Panc1 (cell line): ENCODE measurements at regions not wholly inside any gene's neighbourhood (a gene's known extent, or its start where the extent isn't known, plus 50 kb on each side); places are given as distances from the start of the nearest gene placed in this dataset.

Experiments used
- ATAC-seq: fragments of 200-7000 bp; cut with Tn5 transposase; 2 replicates; pipeline ENCODE4 v1.9.1; 2020; ENCODE audit warnings: mild to moderate bottlenecking, moderate library complexity
- BruUV-seq: library from RNA; stranded (reverse); fragments of 400-500 nt; replicated peaks from 2 replicates; lab custom pipeline; 2021; lab: Mats Ljungman, UMichigan
- CTCF ChIA-PET: fragments of 300-600 bp; sonication (Branson Sonifier 250); formaldehyde crosslinking; loops from one replicate; lab custom pipeline; 2022; ENCODE audit warnings: antibody characterized with exemption; lab: Charles Lee
- POLR2A ChIA-PET: fragments of 300-600 bp; sonication (Branson Sonifier 250); formaldehyde crosslinking; loops from one replicate; lab custom pipeline; 2022; ENCODE audit warnings: antibody characterized with exemption; lab: Charles Lee
- DNase-seq: peaks from one replicate; pipeline ENCODE4 v3.0.0-alpha.2; 2010; ENCODE audit warnings: low read depth, low spot score
- H3K27ac ChIP-seq: 2 replicates; pipeline ENCODE4 v1.5.1; 2011; ENCODE audit warnings: mild to moderate bottlenecking, low read length, inconsistent platforms
- H3K27me3 ChIP-seq: fragments of 200-500 bp; sonication (Bioruptor generic); 2 replicates; pipeline ENCODE4 v1.6.0; 2014; ENCODE audit warnings: low read length, inconsistent platforms; ENCODE audit not compliant: control insufficient read depth, insufficient read depth
- H3K36me3 ChIP-seq: fragments of 200-500 bp; sonication (Bioruptor generic); 2 replicates; pipeline ENCODE4 v1.5.1; 2014; ENCODE audit warnings: inconsistent platforms, mild to moderate bottlenecking, low read length, moderate library complexity; ENCODE audit not compliant: control insufficient read depth, insufficient read depth
- H3K4me1 ChIP-seq: 2 replicates; pipeline ENCODE4 v1.5.1; 2011; ENCODE audit warnings: inconsistent platforms, mild to moderate bottlenecking, low read length, moderate library complexity; ENCODE audit not compliant: control insufficient read depth, insufficient read depth
- H3K4me3 ChIP-seq, 2 experiments: 2 replicates each; pipeline ENCODE4 v1.5.1; 2011 to 2012; ENCODE audit warnings: low read depth in 2 of 2, low read length in 2 of 2, mild to moderate bottlenecking in 2 of 2, inconsistent platforms in 1 of 2, moderate library complexity in 1 of 2
- H3K9me3 ChIP-seq: fragments of 200-500 bp; sonication (Bioruptor generic); 2 replicates; pipeline ENCODE4 v1.5.1; 2014; ENCODE audit warnings: low read depth, mild to moderate bottlenecking, inconsistent platforms, low read length, moderate library complexity; ENCODE audit not compliant: control insufficient read depth, insufficient read depth
- POLR2AphosphoS5 ChIP-seq: IDR thresholded peaks from 2 replicates; pipeline ENCODE4 v1.6.1; 2012; ENCODE audit warnings: mild to moderate bottlenecking, low read depth, low read length, moderate library complexity
- SIN3A ChIP-seq: IDR thresholded peaks from 2 replicates; pipeline ENCODE4 v1.6.1; 2012; ENCODE audit warnings: low read depth, mild to moderate bottlenecking, low read length, moderate library complexity, borderline replicate concordance; ENCODE audit not compliant: insufficient read depth
- TCF7L2 ChIP-seq: IDR thresholded peaks from 2 replicates; pipeline ENCODE4 v1.6.1; 2011; ENCODE audit warnings: mild to moderate bottlenecking, low read depth, low read length, inconsistent platforms
- in situ Hi-C: cut with HindIII; loops from 2 replicates; pipeline ENCODE4 v1.10.0; 2016; ENCODE audit warnings: low sequenced_read_pairs, low pct_unique_long_range_greater_than_20kb
- intact Hi-C: fragments of 100-400 bp; cut with micrococcal nuclease; formaldehyde crosslinking; loops from one replicate; pipeline ENCODE4 v1.10.0; 2022; ENCODE audit not compliant: unreplicated experiment
- TF ChIP-seq, protein P1 (sequence below), 2 experiments: IDR thresholded peaks; 2 replicates each; pipeline ENCODE4 v1.6.1; 2011 to 2012; ENCODE audit warnings: low read depth in 2 of 2, control low read depth in 1 of 2, low read length in 1 of 2, mild to moderate bottlenecking in 1 of 2, moderate library complexity in 1 of 2; ENCODE audit not compliant: insufficient read depth in 1 of 2
- TF ChIP-seq, protein P2 (sequence below): fragments of 450-650 bp; IDR thresholded peaks from 2 replicates; pipeline ENCODE4 v1.5.1; 2017; ENCODE audit warnings: mild to moderate bottlenecking

GRCh38 chr11:123378096-123378495 is 52.0 kb upstream of the GRAMD1B start:
- POLR2A ChIA-PET: no interaction called here
- H3K4me3 ChIP-seq: no peak overlapping the region
- peaks cover 38% of the 10 kb centered on the region for H3K27me3 ChIP-seq
- ATAC-seq: no peak
- no peaks in the 10 kb centered on the region for H3K4me1 ChIP-seq
- in situ Hi-C loops: no loop called here
- DNase-seq: no peak
- no peaks in the 10 kb centered on the region for H3K9me3 ChIP-seq
- H3K36me3 ChIP-seq: no peaks in the 10 kb centered on the region; the same call in 1 of the 2 replicates
- BruUV-seq: no TSS peak
- intact Hi-C loops: no loop called here
- H3K27ac ChIP-seq: no peak overlapping the region
- no peak for TF ChIP-seq TCF7L2
- TF ChIP-seq SIN3A: no peak
- CTCF ChIA-PET: no interaction called here

GRCh38 chr11:123377355-123377754 is 52.7 kb upstream of the GRAMD1B start:
- DNase-seq (no peak), ATAC-seq (no peak)
- intact Hi-C loops: no loop called here
- Histone ChIP-seq H3K4me1 (no peaks in the 10 kb centered on the region), H3K27me3 (peaks cover 38% of the 10 kb centered on the region), H3K27ac (no peak overlapping the region), H3K4me3 (no peak overlapping the region), H3K9me3 (no peaks in the 10 kb centered on the region), H3K36me3 (no peaks in the 10 kb centered on the region; the same call in 1 of the 2 replicates)
- BruUV-seq: no TSS peak
- POLR2A ChIA-PET: no interaction called here
- in situ Hi-C loops: no loop called here
- TF ChIP-seq POLR2AphosphoS5 (no peak), TCF7L2 (no peak), SIN3A (no peak)
- TF ChIP-seq, protein P1, sequence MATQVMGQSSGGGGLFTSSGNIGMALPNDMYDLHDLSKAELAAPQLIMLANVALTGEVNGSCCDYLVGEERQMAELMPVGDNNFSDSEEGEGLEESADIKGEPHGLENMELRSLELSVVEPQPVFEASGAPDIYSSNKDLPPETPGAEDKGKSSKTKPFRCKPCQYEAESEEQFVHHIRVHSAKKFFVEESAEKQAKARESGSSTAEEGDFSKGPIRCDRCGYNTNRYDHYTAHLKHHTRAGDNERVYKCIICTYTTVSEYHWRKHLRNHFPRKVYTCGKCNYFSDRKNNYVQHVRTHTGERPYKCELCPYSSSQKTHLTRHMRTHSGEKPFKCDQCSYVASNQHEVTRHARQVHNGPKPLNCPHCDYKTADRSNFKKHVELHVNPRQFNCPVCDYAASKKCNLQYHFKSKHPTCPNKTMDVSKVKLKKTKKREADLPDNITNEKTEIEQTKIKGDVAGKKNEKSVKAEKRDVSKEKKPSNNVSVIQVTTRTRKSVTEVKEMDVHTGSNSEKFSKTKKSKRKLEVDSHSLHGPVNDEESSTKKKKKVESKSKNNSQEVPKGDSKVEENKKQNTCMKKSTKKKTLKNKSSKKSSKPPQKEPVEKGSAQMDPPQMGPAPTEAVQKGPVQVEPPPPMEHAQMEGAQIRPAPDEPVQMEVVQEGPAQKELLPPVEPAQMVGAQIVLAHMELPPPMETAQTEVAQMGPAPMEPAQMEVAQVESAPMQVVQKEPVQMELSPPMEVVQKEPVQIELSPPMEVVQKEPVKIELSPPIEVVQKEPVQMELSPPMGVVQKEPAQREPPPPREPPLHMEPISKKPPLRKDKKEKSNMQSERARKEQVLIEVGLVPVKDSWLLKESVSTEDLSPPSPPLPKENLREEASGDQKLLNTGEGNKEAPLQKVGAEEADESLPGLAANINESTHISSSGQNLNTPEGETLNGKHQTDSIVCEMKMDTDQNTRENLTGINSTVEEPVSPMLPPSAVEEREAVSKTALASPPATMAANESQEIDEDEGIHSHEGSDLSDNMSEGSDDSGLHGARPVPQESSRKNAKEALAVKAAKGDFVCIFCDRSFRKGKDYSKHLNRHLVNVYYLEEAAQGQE (IDR thresholded peaks at IDR 0.05; ENCODE audit: insufficient read depth in 1 of 2, low read depth in 2 of 2, low read length in 1 of 2): no peak
- TF ChIP-seq, protein P2, sequence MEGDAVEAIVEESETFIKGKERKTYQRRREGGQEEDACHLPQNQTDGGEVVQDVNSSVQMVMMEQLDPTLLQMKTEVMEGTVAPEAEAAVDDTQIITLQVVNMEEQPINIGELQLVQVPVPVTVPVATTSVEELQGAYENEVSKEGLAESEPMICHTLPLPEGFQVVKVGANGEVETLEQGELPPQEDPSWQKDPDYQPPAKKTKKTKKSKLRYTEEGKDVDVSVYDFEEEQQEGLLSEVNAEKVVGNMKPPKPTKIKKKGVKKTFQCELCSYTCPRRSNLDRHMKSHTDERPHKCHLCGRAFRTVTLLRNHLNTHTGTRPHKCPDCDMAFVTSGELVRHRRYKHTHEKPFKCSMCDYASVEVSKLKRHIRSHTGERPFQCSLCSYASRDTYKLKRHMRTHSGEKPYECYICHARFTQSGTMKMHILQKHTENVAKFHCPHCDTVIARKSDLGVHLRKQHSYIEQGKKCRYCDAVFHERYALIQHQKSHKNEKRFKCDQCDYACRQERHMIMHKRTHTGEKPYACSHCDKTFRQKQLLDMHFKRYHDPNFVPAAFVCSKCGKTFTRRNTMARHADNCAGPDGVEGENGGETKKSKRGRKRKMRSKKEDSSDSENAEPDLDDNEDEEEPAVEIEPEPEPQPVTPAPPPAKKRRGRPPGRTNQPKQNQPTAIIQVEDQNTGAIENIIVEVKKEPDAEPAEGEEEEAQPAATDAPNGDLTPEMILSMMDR: no peak
- CTCF ChIA-PET: no interaction called here

GRCh38 chr11:123375832-123376231 is 54.2 kb upstream of the GRAMD1B start:
- no peak for ATAC-seq
- H3K27me3 ChIP-seq: peaks cover 38% of the 10 kb centered on the region

More at GRCh38 chr11:123375832-123376231, 54.2 kb upstream of the GRAMD1B start:
- ChIA-PET CTCF (no interaction called here), POLR2A (no interaction called here)
- Histone ChIP-seq H3K27ac (no peak overlapping the region), H3K4me1 (no peaks in the 10 kb centered on the region), H3K9me3 (no peaks in the 10 kb centered on the region), H3K36me3 (no peaks in the 10 kb centered on the region; the same call in 1 of the 2 replicates), H3K4me3 (no peak overlapping the region)
- BruUV-seq: no TSS peak
- no peak for DNase-seq
- in situ Hi-C loops: no loop called here
- intact Hi-C loops: no loop called here
- TF ChIP-seq SIN3A (no peak), POLR2AphosphoS5 (no peak), TCF7L2 (no peak)
- TF ChIP-seq, protein P1 (IDR thresholded peaks at IDR 0.05; ENCODE audit: insufficient read depth in 1 of 2, low read depth in 2 of 2, low read length in 1 of 2): no peak
- TF ChIP-seq, protein P2: no peak
